ENCODE measurements at regions not wholly inside any gene's neighbourhood (a gene's known extent, or its start where the extent isn't known, plus 50 kb on each side); places are given as distances from the start of the nearest gene placed in this dataset.
"Not testable (repeated sequence)": the region's sequence is repeated elsewhere in the genome, so short reads cannot be mapped to it uniquely, and the experiment has no call there.

- not testable (repeated sequence) for DNase-seq
Observed at GRCh38 chr6:5836597-5836996, 170.1 kb downstream of the NRN1 start.

GRCh38 chr6:5833120-5833519 is 173.6 kb downstream of the NRN1 start:
- DNase-seq, result no peak

- DNase-seq, result no peak
Observed at GRCh38 chr6:5832668-5833067, 174.1 kb downstream of the NRN1 start.

- DNase-seq, result peak; percentile 54 to 64
Observed at GRCh38 chr6:5831219-5831862, 175.4 kb downstream of the NRN1 start.

GRCh38 chr6:5828296-5828695 is 178.4 kb downstream of the NRN1 start:
- no peak for DNase-seq

GRCh38 chr6:5827056-5827904 is 179.4 kb downstream of the NRN1 start:
- no peak for DNase-seq

- not testable (repeated sequence) for DNase-seq
Observed at GRCh38 chr6:5824382-5824983, 182.2 kb downstream of the NRN1 start.
